DMS114 treated with DMSO at 0.1 percent for 48 hours (cell line): ENCODE measurements at regions not wholly inside any gene's neighbourhood (a gene's known extent, or its start where the extent isn't known, plus 50 kb on each side); places are given as distances from the start of the nearest gene placed in this dataset.

Experiments used
- DNase-seq: peaks from one replicate; lab custom pipeline; 2025; ENCODE audit not compliant: unreplicated experiment; lab: John Stamatoyannopoulos, UW

- DNase-seq = no peak
These were observed 227.7 kb upstream of the HMGA2 start for GRCh38 chr12:65596514-65597091.

- DNase-seq = no peak
These were observed 226.8 kb upstream of the HMGA2 start for GRCh38 chr12:65597527-65597926.

- no peak for DNase-seq
These were observed 225.6 kb upstream of the HMGA2 start for GRCh38 chr12:65598688-65599087.

DNA sequence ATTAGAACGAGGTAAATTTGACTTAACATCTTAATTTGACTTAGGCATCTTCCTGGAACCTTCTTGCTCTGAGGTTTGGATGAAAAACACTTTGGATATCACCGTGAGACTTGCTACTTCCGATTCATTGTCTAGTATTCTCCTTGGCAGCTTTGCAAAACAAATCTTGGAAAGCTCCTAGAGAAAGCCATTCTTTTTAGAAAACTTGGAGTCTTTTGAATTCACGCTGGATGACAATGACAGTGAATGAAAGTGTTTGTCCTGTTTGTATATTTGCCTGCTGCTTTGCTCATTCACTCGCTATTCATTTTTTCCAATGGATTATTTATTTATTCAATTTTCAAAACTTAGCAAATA lies 222.1 kb upstream of the HMGA2 start:
- DNase-seq = no peak

GRCh38 chr12:65602610-65603295 lies 221.5 kb upstream of the HMGA2 start:
- DNase-seq = peak; percentile 90

GRCh38 chr12:65603438-65604351 lies 220.6 kb upstream of the HMGA2 start:
- peak; percentile 86 for DNase-seq

DNA sequence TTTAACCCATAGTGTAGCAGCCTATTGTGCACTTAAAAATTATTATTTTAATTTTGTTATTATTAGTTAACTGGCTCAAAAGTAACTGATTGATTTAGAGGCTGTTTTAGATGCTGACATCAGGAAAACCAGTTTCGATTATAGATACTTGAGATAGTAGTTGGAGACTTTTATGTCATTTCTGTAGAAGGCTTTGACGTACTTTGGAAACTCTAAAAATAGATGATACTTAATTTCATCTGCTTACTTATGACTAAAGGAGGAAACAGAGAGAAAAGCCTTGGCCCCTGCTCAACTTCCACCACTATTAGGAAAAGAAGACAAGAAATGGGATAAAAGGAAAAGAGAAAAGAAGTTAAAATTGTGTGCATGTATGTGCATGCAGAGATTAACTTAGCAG lies 219.3 kb upstream of the HMGA2 start:
- no peak for DNase-seq

GRCh38 chr12:65606008-65606766 lies 218.1 kb upstream of the HMGA2 start:
- DNase-seq = peak; percentile 77

DNA sequence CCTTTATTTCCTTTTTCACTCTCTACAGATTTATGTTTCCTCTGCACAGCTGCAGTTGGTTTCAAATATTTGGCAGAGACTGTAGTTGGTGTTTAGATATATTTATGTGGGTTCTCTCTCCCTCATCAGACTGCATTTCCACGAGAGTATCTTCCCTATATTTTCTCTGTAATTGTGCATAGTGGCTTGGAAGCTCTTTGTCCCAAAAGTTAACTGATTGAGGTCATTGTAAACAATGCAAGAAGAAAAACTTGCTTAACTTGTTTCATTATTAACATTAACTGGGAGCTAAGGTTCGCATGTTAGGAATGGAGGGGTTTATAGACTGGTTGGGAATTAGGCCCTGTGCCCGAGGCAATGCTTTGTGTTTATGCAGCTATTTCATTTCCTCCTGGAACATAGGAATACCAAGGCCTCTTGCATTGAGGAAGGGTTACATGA lies 216.9 kb upstream of the HMGA2 start:
- no peak for DNase-seq

DNA sequence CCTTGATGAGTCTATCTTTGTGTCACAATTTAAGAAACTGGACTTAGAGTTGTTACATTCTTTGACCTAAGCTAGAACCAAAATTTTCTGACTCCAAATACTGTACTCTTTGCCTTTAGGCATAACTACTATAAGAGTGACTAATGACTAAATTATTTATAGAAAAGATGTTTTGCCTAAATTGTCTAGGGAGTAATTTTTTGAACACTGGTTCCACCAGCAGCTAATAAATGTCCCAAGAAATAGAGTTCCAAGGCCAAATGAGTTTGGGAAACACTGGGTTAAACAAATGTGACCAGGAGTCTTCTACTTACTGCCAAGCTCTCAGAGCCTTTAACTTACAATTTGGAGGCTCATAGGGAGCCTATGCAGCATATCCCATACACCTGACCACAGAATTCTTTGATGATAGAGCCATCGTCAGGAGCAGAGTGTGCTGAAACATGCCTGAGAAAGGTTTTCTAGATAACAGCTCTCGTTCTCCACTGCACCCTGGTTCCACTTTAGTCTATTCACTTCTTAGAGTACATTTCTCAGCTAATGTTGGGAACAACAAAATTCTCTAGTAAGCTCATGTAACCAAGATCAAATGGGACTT lies 215.9 kb upstream of the HMGA2 start:
- DNase-seq = no peak

- DNase-seq = peak; percentile 53
These were observed 214.9 kb upstream of the HMGA2 start for GRCh38 chr12:65609359-65609771.

- no peak for DNase-seq
These were observed 212.9 kb upstream of the HMGA2 start for GRCh38 chr12:65611396-65611795.

DNA sequence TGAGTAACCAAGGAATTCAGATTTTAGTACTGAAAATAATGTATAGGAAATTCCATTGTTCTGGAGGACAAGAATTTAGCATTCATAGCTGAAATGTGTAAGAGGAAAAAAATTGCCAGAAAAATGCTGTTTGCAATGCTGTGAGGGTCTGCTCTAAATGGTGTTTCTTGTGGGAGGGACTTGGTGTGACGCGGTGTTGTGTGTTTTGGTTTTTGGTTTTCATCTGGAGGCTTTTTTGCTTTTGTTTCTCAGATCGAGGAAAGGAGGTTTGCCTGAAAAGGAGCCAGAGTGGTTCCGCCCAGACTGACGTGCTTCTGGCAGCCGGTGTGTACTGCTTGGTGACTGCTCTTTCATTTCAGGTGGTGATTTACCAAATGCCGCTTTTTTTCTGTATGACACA lies 211.8 kb upstream of the HMGA2 start:
- no peak for DNase-seq

- DNase-seq = no peak
These were observed 210.6 kb upstream of the HMGA2 start for GRCh38 chr12:65613692-65614091.

DNA sequence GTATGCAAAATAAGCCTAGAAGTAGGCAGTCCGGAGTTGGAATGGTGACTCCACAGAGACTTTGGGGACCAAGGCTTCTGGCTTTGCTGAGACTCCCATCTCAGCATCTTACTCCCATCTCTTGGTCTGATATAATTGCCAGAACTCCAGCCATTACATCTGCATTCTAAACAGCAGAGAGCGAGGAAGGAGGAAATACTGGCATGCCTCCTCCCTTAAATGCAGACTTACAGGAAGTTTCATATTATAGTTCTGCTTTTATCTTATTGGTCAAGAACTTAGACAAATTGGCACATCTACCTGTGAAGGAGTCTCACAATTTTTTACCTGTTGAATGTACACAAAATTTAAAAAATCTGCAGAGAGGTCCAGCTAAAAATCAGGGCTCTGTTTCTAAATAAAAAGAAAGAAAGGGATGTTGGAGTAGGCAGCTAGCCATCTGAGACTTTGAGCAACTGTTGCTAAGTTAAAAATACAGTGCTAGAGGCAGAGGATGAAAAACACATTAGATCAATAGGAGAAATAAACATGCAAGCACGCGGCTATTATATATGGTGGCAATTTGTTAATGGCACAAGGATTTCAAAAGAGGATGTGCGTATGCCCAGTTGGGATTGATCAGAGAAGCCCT lies 209.9 kb upstream of the HMGA2 start:
- no peak for DNase-seq

DNA sequence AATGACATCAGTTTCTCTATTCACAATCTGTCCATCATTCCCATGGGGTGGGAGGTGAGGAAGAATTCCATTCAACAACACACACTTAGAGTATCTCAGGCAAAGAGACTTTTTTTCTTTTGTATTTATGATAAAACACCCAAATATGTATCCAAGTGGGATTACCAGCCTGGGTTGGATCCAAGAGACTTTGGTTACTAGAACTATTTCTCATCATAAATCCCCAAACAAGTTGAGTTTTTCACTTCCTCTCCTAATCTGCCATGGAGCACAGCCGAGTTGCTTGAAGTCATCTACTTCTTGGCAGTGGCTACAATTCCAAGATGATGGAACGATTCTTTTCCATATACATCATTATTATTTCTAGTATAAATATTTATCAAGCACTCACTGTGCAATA lies 209.2 kb upstream of the HMGA2 start:
- DNase-seq = no peak

DNA sequence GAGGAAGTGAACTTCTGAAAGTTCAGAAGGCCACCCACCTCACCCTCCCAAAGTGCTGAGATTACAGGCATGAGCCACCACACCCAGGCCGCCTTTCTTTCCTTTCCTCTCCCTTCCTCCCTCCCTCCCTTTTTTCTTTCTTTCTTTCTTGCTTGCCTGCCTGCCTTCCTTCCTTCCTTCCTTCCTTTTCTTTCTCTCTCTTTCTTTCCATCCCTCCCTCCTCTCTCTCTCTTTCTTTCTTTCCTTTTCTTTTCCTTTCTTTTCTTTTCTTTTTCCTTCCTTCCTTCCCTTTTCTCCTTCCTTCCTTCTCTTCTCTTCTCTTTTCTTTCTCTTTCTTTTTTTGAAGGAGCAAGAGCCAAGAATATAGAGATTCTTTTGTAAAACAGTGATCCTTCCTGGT lies 208.3 kb upstream of the HMGA2 start:
- DNase-seq = no peak

GRCh38 chr12:65618588-65618987 lies 205.7 kb upstream of the HMGA2 start:
- DNase-seq = no peak

DNA sequence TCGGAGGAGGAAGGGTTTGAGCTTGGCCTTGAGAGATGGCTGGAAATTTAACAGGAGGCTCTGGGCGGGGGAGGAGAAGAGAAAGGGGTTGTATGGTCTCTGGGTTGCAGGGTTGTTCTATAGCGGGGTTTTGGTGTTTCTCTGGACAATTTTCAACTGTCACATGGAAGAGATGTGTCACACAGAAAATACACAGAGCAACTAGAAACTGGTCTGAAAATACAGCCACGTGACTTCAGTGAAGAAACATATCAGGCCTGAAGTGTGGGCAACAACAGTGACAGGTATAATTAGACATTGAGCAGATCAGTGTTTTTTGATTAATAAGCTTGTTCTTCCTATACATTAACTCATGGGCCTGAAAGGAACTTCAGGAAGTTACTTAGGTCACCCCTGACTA lies 205.3 kb upstream of the HMGA2 start:
- DNase-seq = no peak

DNA sequence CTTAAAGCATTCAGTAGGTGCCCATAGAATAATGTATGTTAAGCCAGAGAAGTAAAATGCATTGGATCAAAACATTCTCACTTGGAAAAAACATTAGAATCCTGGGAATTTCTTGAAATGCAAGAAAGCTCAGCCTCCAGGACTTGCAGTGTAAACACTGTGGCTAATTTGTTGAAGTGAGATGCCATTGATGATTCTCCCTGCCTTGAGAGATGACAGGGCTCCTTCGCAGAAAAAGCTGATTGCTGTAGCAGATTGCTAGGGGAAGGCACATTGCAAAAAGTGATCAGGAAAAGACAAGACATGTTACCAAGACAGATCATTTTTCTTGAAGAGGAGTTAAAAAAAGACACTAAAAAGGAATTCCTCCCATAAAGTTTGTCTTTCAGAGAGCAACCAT lies 204.2 kb upstream of the HMGA2 start:
- no peak for DNase-seq
